ENCODE measurements at regions not wholly inside any gene's neighbourhood (a gene's known extent, or its start where the extent isn't known, plus 50 kb on each side); places are given as distances from the start of the nearest gene placed in this dataset.

DNA sequence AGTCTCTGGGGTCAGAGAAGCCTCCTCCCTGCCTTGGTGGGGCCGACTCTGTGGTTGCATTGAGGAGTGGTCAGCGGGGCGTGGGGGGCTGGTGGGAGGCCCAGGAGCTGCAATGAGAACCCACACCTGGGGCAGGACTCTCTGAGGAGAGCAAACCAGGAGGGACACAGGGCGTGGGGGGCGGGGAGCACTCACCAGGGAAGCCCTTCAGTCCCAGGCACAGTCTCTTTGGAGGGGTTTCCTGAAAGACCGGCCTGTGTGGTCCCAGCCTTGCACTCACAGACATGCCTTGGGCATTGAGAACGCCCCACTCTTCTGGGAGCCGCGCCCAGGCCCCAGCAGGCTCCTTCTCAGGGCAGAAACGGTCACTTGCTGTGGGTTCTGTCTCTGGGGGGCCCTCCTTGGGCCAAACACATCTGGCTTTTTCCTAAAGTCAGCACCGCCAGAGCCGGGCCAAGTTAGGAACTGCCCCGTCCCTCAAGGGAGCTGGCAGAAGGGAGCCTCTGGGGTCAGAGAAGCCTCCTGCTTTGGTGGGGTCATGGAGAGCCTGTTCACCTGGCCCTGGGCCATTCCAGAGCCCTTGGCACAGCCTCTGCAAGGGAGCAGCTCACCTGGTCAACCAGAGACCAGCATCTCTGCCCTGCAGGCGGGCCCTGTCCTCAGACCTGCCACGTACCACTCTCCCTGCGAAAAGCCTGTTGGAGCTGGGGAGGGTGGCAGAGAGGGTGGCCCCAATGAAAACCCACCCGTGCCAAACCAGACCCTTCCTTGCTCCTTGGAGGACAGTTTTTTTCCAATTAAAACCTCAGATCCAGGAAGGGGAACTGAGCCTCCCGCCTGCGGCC, 59.9 kb upstream of the TTC34 start:
- ATAC-seq (no peak), DNase-seq (no peak)
- POLR2A ChIA-PET: no interaction called here

DNA sequence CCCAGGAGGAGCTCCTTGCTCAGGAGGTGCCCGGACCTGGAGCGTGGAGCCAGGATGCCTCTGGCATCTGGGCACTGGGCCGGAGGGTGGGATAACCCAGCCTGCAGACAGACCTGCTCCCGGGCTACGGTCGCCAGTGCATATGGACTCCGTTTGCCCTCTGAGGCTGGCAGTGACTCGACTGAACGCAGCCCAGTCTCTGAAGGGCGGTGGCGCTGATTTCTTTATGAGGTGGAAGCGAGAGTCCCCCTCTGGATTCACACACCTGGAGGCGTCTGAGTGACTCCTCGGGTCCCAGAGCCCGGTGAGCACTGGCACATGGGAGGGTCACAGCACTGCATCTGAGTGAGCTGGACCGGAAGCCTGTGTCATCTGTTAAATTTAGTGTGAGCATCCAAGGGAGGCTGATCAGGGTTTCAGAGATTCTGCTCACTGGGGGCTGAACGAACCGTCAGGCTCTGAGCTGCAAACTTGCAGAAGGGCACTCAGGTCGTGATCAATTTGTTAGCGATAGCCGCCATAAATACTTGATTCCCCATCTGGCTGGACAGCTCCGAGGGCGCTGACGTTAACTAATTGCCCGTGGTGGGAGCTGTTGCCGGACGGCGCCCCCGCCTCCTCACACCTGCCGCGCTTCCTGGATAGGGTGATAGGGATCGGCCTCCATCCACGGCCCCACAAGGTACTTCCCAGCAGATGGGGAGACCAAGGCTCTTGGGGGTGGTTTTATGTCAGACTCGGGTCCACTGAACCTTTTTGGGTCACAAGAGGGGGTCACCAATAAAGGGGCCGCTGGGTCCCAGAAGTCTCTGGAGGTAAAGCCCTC, 60.7 kb upstream of the TTC34 start:
- Mint-ChIP-seq H3K9me3 (ENCODE audit: insufficient read depth) (no peaks in the 10 kb centered on the region), H3K27ac (no peak overlapping the region), H3K4me1 (ENCODE audit: low read depth) (no peaks in the 10 kb centered on the region), H3K4me3 (no peak overlapping the region), H3K27me3 (ENCODE audit: low read depth) (no peaks in the 10 kb centered on the region), H3K36me3 (ENCODE audit: low read depth) (peaks cover 3% of the 10 kb centered on the region)
- POLR2A ChIA-PET: no interaction called here
- ATAC-seq (no peak), DNase-seq (no peak)
- CTCF ChIA-PET: no interaction called here

More for the DNA sequence above, 59.9 kb upstream of the TTC34 start:
- Mint-ChIP-seq H3K27me3 (ENCODE audit: low read depth) (no peaks in the 10 kb centered on the region), H3K36me3 (ENCODE audit: low read depth) (peaks cover 3% of the 10 kb centered on the region), H3K9me3 (ENCODE audit: insufficient read depth) (no peaks in the 10 kb centered on the region), H3K27ac (no peak overlapping the region), H3K4me1 (ENCODE audit: low read depth) (no peaks in the 10 kb centered on the region), H3K4me3 (no peak overlapping the region)
- CTCF ChIA-PET: no interaction called here

- no peaks in the 10 kb centered on the region for H3K27me3 Mint-ChIP-seq (ENCODE audit: low read depth)
- H3K4me1 Mint-ChIP-seq (ENCODE audit: low read depth): no peaks in the 10 kb centered on the region
- ChIA-PET CTCF (no interaction called here), POLR2A (interaction anchor here (0.9 kb wide), 1 partner anchor 696 kb away, joined by 3 read pairs; no protein-coding TSS in a partner anchor)
- DNase-seq: no peak
- H3K4me3 Mint-ChIP-seq: no peak overlapping the region
- H3K36me3 Mint-ChIP-seq (ENCODE audit: low read depth): peaks cover 3% of the 10 kb centered on the region
- no peak overlapping the region for H3K27ac Mint-ChIP-seq
- ATAC-seq: no peak
- H3K9me3 Mint-ChIP-seq (ENCODE audit: insufficient read depth): no peaks in the 10 kb centered on the region
Measured at GRCh38 chr1:2862814-2863647, 61.5 kb upstream of the TTC34 start.

DNA sequence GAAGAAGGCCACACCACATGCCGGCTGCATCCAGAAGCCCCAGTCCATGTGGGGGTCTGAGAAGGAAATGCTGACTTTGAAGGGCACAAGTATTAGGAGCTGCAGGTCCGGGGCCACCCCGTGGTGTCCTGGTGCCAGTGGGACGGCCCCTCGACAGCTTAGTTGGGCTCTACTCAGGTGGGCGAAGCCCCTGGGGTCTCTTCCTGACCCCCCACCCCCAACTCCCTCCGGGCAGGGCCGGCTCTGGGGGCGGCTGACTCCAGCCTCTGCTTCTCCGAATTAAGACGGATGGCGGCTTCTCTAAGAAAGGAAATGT, 62.1 kb upstream of the TTC34 start:
- H3K4me1 Mint-ChIP-seq (ENCODE audit: low read depth): no peaks in the 10 kb centered on the region
- DNase-seq (no peak), ATAC-seq (no peak)
- CTCF ChIA-PET: interaction anchor here (1.3 kb wide), 1 partner anchor 41 kb away, joined by 3 read pairs; no protein-coding TSS in a partner anchor
- no peaks in the 10 kb centered on the region for H3K9me3 Mint-ChIP-seq (ENCODE audit: insufficient read depth)
- no peaks in the 10 kb centered on the region for H3K27me3 Mint-ChIP-seq (ENCODE audit: low read depth)
- POLR2A ChIA-PET: interaction anchor here (0.9 kb wide), 1 partner anchor 696 kb away, joined by 3 read pairs; no protein-coding TSS in a partner anchor
- no peak overlapping the region for H3K4me3 Mint-ChIP-seq
- H3K36me3 Mint-ChIP-seq (ENCODE audit: low read depth): peaks cover 2% of the 10 kb centered on the region
- H3K27ac Mint-ChIP-seq: no peak overlapping the region

DNA sequence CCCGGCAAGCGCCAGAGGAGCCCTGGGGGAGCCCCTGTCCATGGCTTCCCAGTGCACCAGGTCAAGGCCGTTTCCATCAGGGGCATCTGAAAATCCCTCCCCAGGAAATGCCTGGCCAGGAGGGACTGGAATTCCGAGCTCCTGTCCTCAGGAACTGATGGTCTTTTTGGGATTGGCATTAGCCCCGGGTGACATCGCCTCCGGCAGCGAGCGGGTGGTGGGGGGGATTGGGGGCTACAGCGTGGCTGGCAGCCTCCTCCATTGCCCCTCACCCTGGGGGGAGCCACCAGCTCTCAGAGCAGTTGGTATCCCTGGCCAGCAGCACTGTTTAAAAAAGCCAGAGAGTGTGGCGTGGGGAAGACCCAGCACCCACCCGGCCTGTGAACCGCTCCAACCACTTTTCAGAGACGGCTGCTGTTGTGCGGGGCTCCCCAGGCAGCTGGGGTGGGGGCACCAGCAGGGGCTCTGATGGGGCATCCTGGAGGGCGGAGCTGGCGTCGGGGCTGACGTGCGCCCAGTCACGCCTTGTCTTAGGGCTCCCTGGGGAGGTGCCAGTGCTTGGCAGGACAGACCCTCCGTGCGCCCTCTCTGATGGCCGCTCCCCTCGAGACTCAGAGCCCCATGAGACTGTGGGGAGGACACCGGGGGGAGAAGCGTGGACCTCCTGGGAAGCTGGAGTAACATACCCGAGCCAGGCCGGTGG, 62.9 kb upstream of the TTC34 start:
- CTCF ChIA-PET: interaction anchor here (1.3 kb wide), 1 partner anchor 42 kb away, joined by 3 read pairs; no protein-coding TSS in a partner anchor
- Mint-ChIP-seq H3K9me3 (ENCODE audit: insufficient read depth) (no peaks in the 10 kb centered on the region), H3K27ac (no peak overlapping the region), H3K27me3 (ENCODE audit: low read depth) (no peaks in the 10 kb centered on the region), H3K4me1 (ENCODE audit: low read depth) (no peaks in the 10 kb centered on the region), H3K4me3 (no peak overlapping the region), H3K36me3 (ENCODE audit: low read depth) (no peaks in the 10 kb centered on the region)
- POLR2A ChIA-PET: interaction anchor here (0.9 kb wide), 1 partner anchor 697 kb away, joined by 3 read pairs; no protein-coding TSS in a partner anchor
- ATAC-seq (no peak), DNase-seq (no peak)

- H3K9me3 Mint-ChIP-seq (ENCODE audit: insufficient read depth): no peaks in the 10 kb centered on the region
- ChIA-PET POLR2A (no interaction called here), CTCF (interaction anchor here (1.3 kb wide), 1 partner anchor 43 kb away, joined by 3 read pairs; no protein-coding TSS in a partner anchor)
- no peak overlapping the region for H3K27ac Mint-ChIP-seq
- H3K4me3 Mint-ChIP-seq: no peak overlapping the region
- no peak for DNase-seq
- no peaks in the 10 kb centered on the region for H3K4me1 Mint-ChIP-seq (ENCODE audit: low read depth)
- no peaks in the 10 kb centered on the region for H3K27me3 Mint-ChIP-seq (ENCODE audit: low read depth)
- no peaks in the 10 kb centered on the region for H3K36me3 Mint-ChIP-seq (ENCODE audit: low read depth)
- ATAC-seq: no peak
Measured at GRCh38 chr1:2865000-2865399, 63.5 kb upstream of the TTC34 start.

DNA sequence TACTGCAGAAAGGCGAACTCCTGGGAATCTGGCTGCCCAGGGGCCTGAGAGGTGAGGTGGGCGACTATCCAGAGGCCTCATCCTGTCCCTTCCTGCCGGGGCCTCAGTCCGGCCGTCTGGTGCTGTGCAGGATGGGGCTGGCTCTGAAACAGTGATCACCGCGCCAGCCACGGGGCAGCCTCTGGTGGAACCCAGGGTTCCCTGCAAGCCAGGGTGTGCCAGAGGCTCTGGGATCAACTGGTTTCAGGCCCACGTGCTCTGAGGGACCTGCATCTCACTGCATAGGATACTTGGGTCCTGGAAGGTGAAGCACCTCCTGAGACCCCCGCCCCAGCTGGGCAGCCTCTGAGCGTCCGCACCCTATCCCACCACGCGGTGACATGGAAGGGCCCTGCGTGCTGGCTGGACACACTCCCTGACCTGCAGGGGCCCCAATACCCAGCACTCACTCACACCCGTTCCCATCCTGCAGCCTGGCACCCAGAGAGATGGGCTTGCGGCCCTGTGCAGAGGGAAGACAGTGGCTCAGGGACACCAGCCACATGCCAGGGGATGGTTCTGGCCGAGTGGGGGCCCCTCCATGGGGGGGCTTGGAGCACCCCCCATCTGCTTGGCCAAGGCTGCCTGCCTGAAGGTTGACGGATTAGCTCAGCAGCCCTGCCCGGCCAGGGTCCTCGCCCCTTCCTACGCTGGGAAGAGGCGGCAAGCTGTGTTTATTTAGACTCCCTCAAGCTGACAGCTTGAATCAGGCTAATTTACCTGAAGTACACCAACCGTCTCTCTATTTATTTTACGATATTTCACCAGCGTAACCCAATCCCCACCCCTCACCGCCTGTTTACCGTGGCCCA, 64.3 kb upstream of the TTC34 start:
- ChIA-PET POLR2A (no interaction called here), CTCF (no interaction called here)
- Mint-ChIP-seq H3K27ac (no peak overlapping the region), H3K36me3 (ENCODE audit: low read depth) (no peaks in the 10 kb centered on the region), H3K4me3 (no peak overlapping the region), H3K27me3 (ENCODE audit: low read depth) (no peaks in the 10 kb centered on the region), H3K4me1 (ENCODE audit: low read depth) (no peaks in the 10 kb centered on the region), H3K9me3 (ENCODE audit: insufficient read depth) (peaks cover 3% of the 10 kb centered on the region)
- ATAC-seq (no peak), DNase-seq (no peak)

GRCh38 chr1:2866422-2867086, 65.1 kb upstream of the TTC34 start:
- Mint-ChIP-seq H3K36me3 (ENCODE audit: low read depth) (no peaks in the 10 kb centered on the region), H3K9me3 (ENCODE audit: insufficient read depth) (peaks cover 7% of the 10 kb centered on the region), H3K4me3 (no peak overlapping the region)

GRCh38 chr1:2867087-2867425, 65.6 kb upstream of the TTC34 start:
- no peak for ATAC-seq
- ChIA-PET CTCF (no interaction called here), POLR2A (no interaction called here)
- Mint-ChIP-seq H3K4me1 (ENCODE audit: low read depth) (no peaks in the 10 kb centered on the region), H3K4me3 (no peak overlapping the region), H3K27me3 (ENCODE audit: low read depth) (no peaks in the 10 kb centered on the region), H3K9me3 (ENCODE audit: insufficient read depth) (peaks cover 12% of the 10 kb centered on the region), H3K27ac (no peak overlapping the region), H3K36me3 (ENCODE audit: low read depth) (no peaks in the 10 kb centered on the region)
- no peak for DNase-seq

More at GRCh38 chr1:2866422-2867086, 65.1 kb upstream of the TTC34 start:
- Mint-ChIP-seq H3K27ac (no peak overlapping the region), H3K4me1 (ENCODE audit: low read depth) (no peaks in the 10 kb centered on the region), H3K27me3 (ENCODE audit: low read depth) (no peaks in the 10 kb centered on the region)
- no peak for ATAC-seq
- ChIA-PET POLR2A (no interaction called here), CTCF (no interaction called here)
- DNase-seq: no peak

DNA sequence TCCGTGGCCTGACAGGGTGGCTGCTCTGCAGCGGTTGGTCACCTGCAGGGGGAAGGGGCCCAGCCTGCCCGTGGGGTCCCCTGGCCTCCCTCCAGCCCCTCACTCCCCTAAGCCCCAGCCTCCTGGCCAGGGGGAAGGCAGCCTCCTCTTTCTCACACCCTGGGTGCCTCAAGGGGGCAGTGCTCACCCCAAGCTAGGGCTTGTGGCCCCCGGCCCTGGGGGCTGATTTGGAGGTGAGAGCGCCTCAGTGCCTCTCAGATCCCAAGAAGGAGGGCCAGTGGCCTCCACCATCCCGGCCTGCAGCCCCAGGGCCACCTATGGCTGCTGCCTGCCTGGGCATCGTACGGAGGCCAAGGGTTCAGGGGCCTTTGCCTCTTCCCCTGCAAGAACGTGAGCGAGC, 66.4 kb upstream of the TTC34 start:
- CTCF ChIA-PET: no interaction called here
- no peaks in the 10 kb centered on the region for H3K36me3 Mint-ChIP-seq (ENCODE audit: low read depth)
- no peak overlapping the region for H3K4me3 Mint-ChIP-seq

More for the DNA sequence above, 66.4 kb upstream of the TTC34 start:
- no peaks in the 10 kb centered on the region for H3K27me3 Mint-ChIP-seq (ENCODE audit: low read depth)
- no peak overlapping the region for H3K27ac Mint-ChIP-seq
- H3K4me1 Mint-ChIP-seq (ENCODE audit: low read depth): no peaks in the 10 kb centered on the region
- POLR2A ChIA-PET: no interaction called here
- ATAC-seq: no peak
- peaks cover 14% of the 10 kb centered on the region for H3K9me3 Mint-ChIP-seq (ENCODE audit: insufficient read depth)
- no peak for DNase-seq

Data from activated CD8-positive, alpha-beta T cell treated with anti-CD3 and anti-CD28 coated beads, Interleukin-2, amount 10 ng/mL, durations not matched to agents 7 days and 5 days (primary cell).